Heart right ventricle (tissue), 16 donors: ENCODE measurements at regions not wholly inside any gene's neighbourhood (a gene's known extent, or its start where the extent isn't known, plus 50 kb on each side); places are given as distances from the start of the nearest gene placed in this dataset.

Experiments used
- ATAC-seq, 8 donors: fragments of 200-7000 bp; cut with Tn5 transposase; one replicate each; pipeline ENCODE4 v1.9.1; 2020; ENCODE audit warnings: mild to moderate bottlenecking in 8 of 8, moderate library complexity in 8 of 8, moderate number of reproducible peaks in 1 of 8
- DNase-seq, 2 donors: peaks; one replicate each; pipeline ENCODE4 v3.0.0-alpha.2; 2020
- H3K27ac ChIP-seq, 10 donors: fragments of 200-600 bp; sonication (generic) in 2 of 10; one replicate each; pipeline versions ENCODE4 v1.5.0 to v1.8.0; 2020 to 2022; ENCODE audit warnings: mild to moderate bottlenecking in 3 of 10
- H3K27me3 ChIP-seq, 7 donors: fragments of 200-600 bp; one replicate each; pipeline ENCODE4 v1.8.0; 2021 to 2022; ENCODE audit warnings: mild to moderate bottlenecking in 2 of 7
- H3K36me3 ChIP-seq, 9 donors: fragments of 200-600 bp; sonication (generic) in 1 of 9; one replicate each; pipeline versions ENCODE4 v1.5.0 to v1.8.0; 2020 to 2022; ENCODE audit warnings: mild to moderate bottlenecking in 2 of 9
- H3K4me1 ChIP-seq, 9 donors: fragments of 200-600 bp; sonication (generic) in 1 of 9; one replicate each; pipeline versions ENCODE4 v1.5.0 to v1.8.0; 2020 to 2022; ENCODE audit warnings: mild to moderate bottlenecking in 4 of 9
- H3K4me3 ChIP-seq, 10 donors: fragments of 200-600 bp; sonication (generic) in 2 of 10; one replicate each; pipeline versions ENCODE4 v1.5.0 to v1.8.0; 2020 to 2022; ENCODE audit warnings: mild to moderate bottlenecking in 7 of 10, moderate library complexity in 2 of 10
- H3K9me3 ChIP-seq, 11 donors: fragments of 200-600 bp in 10 of 11; sonication (generic) in 2 of 11; one replicate each; pipeline versions ENCODE4 v1.5.0 to v1.8.0; 2013 to 2022; ENCODE audit warnings: mild to moderate bottlenecking in 2 of 11, control low read depth in 1 of 11, moderate library complexity in 1 of 11
- WGBS, 2 donors: extraction: QIAGEN DNeasy Blood & Tissue Kit; methylation state at CpG; one replicate each; pipeline ENCODE4 v1.1.7; 2013; ENCODE audit warnings: inconsistent platforms in 1 of 2; 5-methylcytosine and 5-hydroxymethylcytosine counted together
- intact Hi-C, 10 donors: fragments of 100-400 bp; cut with DNase I; formaldehyde crosslinking; loops; one replicate each; pipeline versions ENCODE4 v1.11.1 to v1.14.2; 2022
- TF ChIP-seq, protein P1 (sequence below), 9 donors: fragments of 200-600 bp; sonication (generic) in 2 of 9; IDR thresholded peaks; one replicate each; pipeline versions ENCODE4 v1.5.0 to v1.8.0; 2021 to 2022; ENCODE audit warnings: antibody characterized with exemption in 9 of 9, mild to moderate bottlenecking in 5 of 9, moderate library complexity in 1 of 9
- donor health status: Arrhythmogenic right ventricular cardiomyopathy.
- donor health status: ischemic (EF 13 %, LVEDD 7.1; RV severe dilation, severe dysfunction).
- donor health status: healthy with polysubstance abuse.
- donor health status: DM: no; HTN: yes; CAD: no.
- donor health status: DM: no; HTN: no; CAD: no.
- donor health status: ischemic (EF 25% LVEDD 6.9; RV normal size, moderate dysfunction).
- donor health status: ischemic (EF 25% LVEDD 5.7; RV mildly dilated, moderate dysfunction).
- donor health status: healthy.
- donor health status: DM: yes; HTN: yes; CAD: no.
- donor health status: Ischemic cardiomyopathy.
- donor health status: ischemic (EF 35%, LVEDD 5.7; RV mildly dilated, moderate dysfunction).
- donor health status: nonischemic (EF 11% LVEDD 7.7; RV severe dilation, severe dysfunction).
- donor health status: DM: yes; HTN: yes; CAD: no.
- donor health status: PGD.
- donor health status: ischemic (EF 29% LVEDD 5.4; RV normal size, mild dysfunction).
- donor health status: nonischemic (EF 23%, LVEDD 6.1; RV moderate dilation, normal function).

DNA sequence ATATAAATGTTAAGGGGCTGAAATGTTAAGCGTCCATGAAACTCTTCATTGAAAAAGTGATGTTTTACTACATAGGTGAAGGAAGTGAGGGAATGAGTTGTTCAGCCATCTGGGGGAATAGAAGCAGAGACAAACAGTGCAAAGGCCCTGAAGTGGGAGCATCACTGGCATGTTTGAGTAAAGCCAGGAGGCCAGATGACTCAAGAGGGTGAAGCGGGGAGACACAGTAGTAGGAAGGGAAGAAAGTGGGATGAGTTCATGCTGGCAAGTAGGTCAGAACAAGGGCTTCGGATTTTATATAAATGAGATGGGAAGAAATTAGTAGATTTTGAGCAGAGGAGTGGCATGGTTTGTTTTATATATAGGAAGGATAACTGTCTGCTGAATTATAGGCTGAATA, 112.5 kb upstream of the MAP9 start:
- Histone ChIP-seq H3K36me3 (no peaks in the 10 kb centered on the region), H3K27me3 (no peaks in the 10 kb centered on the region), H3K27ac (no peak overlapping the region), H3K9me3 (no peaks in the 10 kb centered on the region), H3K4me1 (no peaks in the 10 kb centered on the region), H3K4me3 (no peak overlapping the region)
- no peak for ATAC-seq
- intact Hi-C loops = no loop called here
- no peak for DNase-seq
- WGBS, 2 donors = 94 to 96% methylated on average over 3 of the region's 3 CpGs
- TF ChIP-seq, protein P1, sequence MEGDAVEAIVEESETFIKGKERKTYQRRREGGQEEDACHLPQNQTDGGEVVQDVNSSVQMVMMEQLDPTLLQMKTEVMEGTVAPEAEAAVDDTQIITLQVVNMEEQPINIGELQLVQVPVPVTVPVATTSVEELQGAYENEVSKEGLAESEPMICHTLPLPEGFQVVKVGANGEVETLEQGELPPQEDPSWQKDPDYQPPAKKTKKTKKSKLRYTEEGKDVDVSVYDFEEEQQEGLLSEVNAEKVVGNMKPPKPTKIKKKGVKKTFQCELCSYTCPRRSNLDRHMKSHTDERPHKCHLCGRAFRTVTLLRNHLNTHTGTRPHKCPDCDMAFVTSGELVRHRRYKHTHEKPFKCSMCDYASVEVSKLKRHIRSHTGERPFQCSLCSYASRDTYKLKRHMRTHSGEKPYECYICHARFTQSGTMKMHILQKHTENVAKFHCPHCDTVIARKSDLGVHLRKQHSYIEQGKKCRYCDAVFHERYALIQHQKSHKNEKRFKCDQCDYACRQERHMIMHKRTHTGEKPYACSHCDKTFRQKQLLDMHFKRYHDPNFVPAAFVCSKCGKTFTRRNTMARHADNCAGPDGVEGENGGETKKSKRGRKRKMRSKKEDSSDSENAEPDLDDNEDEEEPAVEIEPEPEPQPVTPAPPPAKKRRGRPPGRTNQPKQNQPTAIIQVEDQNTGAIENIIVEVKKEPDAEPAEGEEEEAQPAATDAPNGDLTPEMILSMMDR (IDR thresholded peaks at IDR 0.05) = no peak

DNA sequence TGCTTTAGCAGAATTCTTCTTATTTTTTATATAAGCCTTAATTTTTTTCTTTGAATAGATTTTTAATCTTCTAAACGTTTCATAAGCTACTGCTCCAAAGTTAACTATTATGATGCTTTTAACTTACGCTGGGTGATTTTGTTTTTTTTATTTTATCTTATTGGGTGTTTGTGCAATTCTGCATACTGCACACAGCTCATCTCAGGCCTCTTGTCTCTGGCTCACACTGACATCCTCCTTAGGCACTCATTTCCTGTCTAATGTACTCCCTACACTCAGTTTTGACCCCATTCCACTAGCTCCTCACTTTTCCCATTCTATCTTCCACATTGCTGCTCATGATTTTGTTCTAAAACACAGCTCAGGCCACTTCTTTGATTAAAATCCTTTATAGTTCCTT, 111.9 kb upstream of the MAP9 start:
- intact Hi-C loops = no loop called here
- H3K36me3 ChIP-seq = no peaks in the 10 kb centered on the region
- no peak overlapping the region for H3K4me3 ChIP-seq
- WGBS, 2 donors = 65 to 72% methylated on average over 2 of the region's 2 CpGs
- H3K27me3 ChIP-seq = no peaks in the 10 kb centered on the region
- TF ChIP-seq, protein P1 (IDR thresholded peaks at IDR 0.05) = no peak
- no peak overlapping the region for H3K27ac ChIP-seq
- ATAC-seq (no peak), DNase-seq (no peak)
- H3K4me1 ChIP-seq = no peaks in the 10 kb centered on the region
- H3K9me3 ChIP-seq = no peaks in the 10 kb centered on the region

DNA sequence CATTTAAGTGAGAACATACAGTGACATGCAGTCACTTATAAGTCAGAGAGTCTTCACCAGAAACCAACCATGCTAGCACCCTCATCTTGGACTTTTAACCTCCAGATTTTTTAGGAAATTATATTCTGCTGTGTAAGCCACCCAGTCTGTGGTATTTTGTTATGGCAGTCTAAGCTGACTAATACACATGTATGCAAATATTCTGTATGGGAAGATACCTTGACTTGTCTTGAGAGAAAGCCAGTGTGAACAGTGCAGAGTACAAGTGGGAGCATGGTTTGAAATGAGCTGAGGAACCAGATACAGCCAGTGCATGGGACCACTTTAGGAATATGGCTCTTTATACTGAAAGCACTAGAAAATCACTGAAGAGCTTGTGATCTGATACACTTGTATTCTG, 110.4 kb upstream of the MAP9 start:
- no peaks in the 10 kb centered on the region for H3K27me3 ChIP-seq
- no peaks in the 10 kb centered on the region for H3K36me3 ChIP-seq
- TF ChIP-seq, protein P1 (IDR thresholded peaks at IDR 0.05) = no peak
- H3K4me3 ChIP-seq = no peak overlapping the region
- intact Hi-C loops = no loop called here
- H3K27ac ChIP-seq = no peak overlapping the region
- H3K4me1 ChIP-seq = no peaks in the 10 kb centered on the region
- DNase-seq (no peak), ATAC-seq (no peak)
- no peaks in the 10 kb centered on the region for H3K9me3 ChIP-seq

DNA sequence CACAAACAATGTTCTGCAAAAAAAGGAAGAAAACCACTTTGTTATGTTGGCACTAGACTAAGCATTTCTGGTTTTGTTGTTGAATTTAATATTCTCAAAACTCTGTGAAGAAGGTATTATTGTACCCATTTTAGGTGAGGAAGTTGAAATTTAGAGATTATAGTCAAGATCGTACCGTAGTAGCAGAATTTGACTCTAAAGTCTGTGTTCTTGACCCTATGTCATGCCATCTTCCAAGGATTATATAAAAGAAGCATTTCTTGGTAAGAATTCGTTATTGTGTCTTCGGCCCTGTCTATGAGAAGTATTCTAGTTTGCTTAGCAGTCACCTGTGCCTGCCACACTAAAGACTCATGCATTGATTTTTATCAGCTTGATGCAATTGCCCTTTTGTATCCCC, 104.4 kb upstream of the MAP9 start:
- no peak overlapping the region for H3K27ac ChIP-seq
- H3K4me1 ChIP-seq = peaks cover 0 to 11% (median 0%) of the 10 kb centered on the region in 9 donors
- peaks cover 0 to under 1% (median 0%) of the 10 kb centered on the region in 11 donors for H3K9me3 ChIP-seq
- WGBS, 2 donors = 89 to 97% methylated on average over 4 of the region's 4 CpGs
- no peak for DNase-seq
- H3K27me3 ChIP-seq = no peaks in the 10 kb centered on the region
- no peak overlapping the region for H3K4me3 ChIP-seq
- no peaks in the 10 kb centered on the region for H3K36me3 ChIP-seq
- intact Hi-C loops = no loop called here
- ATAC-seq = no peak
- TF ChIP-seq, protein P1 (IDR thresholded peaks at IDR 0.05) = no peak

DNA sequence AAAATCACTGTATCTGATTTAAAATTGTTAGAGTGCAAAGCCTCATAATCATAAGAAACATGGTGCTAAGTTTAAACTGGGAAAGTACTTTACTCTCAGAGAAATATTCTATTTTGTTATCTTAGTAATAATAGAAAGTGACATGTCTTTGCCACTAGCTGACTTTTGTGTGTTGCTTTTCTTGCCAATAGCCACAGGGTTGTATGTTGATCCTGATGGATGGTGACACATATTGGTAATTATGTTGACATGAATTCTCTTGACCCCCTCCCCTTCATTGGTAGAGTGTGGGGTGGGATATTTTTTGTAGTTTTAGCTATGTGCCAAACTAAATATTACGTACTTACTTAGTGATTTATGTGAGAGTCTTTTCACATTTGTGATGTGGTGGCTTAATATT, 103.1 kb upstream of the MAP9 start:
- TF ChIP-seq, protein P1 (IDR thresholded peaks at IDR 0.05) = no peak
- intact Hi-C loops = no loop called here
- 89 to 98% methylated on average over 1 of the region's 1 CpG for WGBS, 2 donors
- no peak for ATAC-seq
- Histone ChIP-seq H3K4me1 (peaks cover 0 to 11% (median 0%) of the 10 kb centered on the region in 9 donors), H3K4me3 (no peak overlapping the region), H3K9me3 (peaks cover 0 to 7% (median 0%) of the 10 kb centered on the region in 11 donors), H3K27me3 (no peaks in the 10 kb centered on the region), H3K36me3 (no peaks in the 10 kb centered on the region), H3K27ac (peak overlapping the region in 1 of 10 donors; percentile 16)
- DNase-seq = no peak
